ENCODE measurements at regions not wholly inside any gene's neighbourhood (a gene's known extent, or its start where the extent isn't known, plus 50 kb on each side); places are given as distances from the start of the nearest gene placed in this dataset.

GRCh38 chr20:6715401-6715941, 52.0 kb upstream of the BMP2 start:
- Histone ChIP-seq H3K36me3 (ENCODE audit: insufficient read depth, low read length) (no peaks in the 10 kb centered on the region), H3K4me1 (ENCODE audit: insufficient read depth, low read length) (no peaks in the 10 kb centered on the region), H3K79me2 (ENCODE audit: insufficient read depth, low read length) (no peaks in the 10 kb centered on the region), H3K4me3 (ENCODE audit: low read depth in 1 of 2, low read length in 2 of 2) (no peak overlapping the region), H3K9ac (ENCODE audit: low read depth, low read length) (no peak overlapping the region), H3K9me3 (ENCODE audit: insufficient read depth, low read length, severe bottlenecking) (no peaks in the 10 kb centered on the region), H3K4me2 (ENCODE audit: insufficient read depth, low read length) (no peak overlapping the region), H3K27me3 (ENCODE audit: insufficient read depth, low read length, poor library complexity) (peaks cover 6% of the 10 kb centered on the region), H3K27ac (ENCODE audit: low read length) (no peak overlapping the region), H4K20me1 (ENCODE audit: insufficient read depth, low read length) (no peaks in the 10 kb centered on the region), H2AFZ (ENCODE audit: low read depth, low read length) (no peak overlapping the region)
- ATAC-seq (ENCODE audit: insufficient read depth, low read depth) (no peak), DNase-seq (no peak)
- no peak for TF ChIP-seq CTCF (IDR thresholded peaks at IDR 0.05; ENCODE audit: borderline replicate concordance, extremely low read depth, low read length, poor library complexity, severe bottlenecking)
- no peak for TF ChIP-seq EZH2 (IDR thresholded peaks at IDR 0.05; ENCODE audit: borderline replicate concordance, low read depth, low read length, severe bottlenecking)

- Histone ChIP-seq H3K27me3 (ENCODE audit: insufficient read depth, low read length, poor library complexity) (peaks cover 6% of the 10 kb centered on the region), H3K4me1 (ENCODE audit: insufficient read depth, low read length) (no peaks in the 10 kb centered on the region), H3K4me2 (ENCODE audit: insufficient read depth, low read length) (no peak overlapping the region), H3K79me2 (ENCODE audit: insufficient read depth, low read length) (no peaks in the 10 kb centered on the region), H3K9ac (ENCODE audit: low read depth, low read length) (no peak overlapping the region), H3K4me3 (ENCODE audit: low read depth in 1 of 2, low read length in 2 of 2) (no peak overlapping the region), H3K9me3 (ENCODE audit: insufficient read depth, low read length, severe bottlenecking) (no peaks in the 10 kb centered on the region), H4K20me1 (ENCODE audit: insufficient read depth, low read length) (no peaks in the 10 kb centered on the region), H3K27ac (ENCODE audit: low read length) (no peak overlapping the region), H2AFZ (ENCODE audit: low read depth, low read length) (no peak overlapping the region), H3K36me3 (ENCODE audit: insufficient read depth, low read length) (no peaks in the 10 kb centered on the region)
- TF ChIP-seq CTCF (IDR thresholded peaks at IDR 0.05; ENCODE audit: borderline replicate concordance, extremely low read depth, low read length, poor library complexity, severe bottlenecking) = no peak
- no peak for TF ChIP-seq EZH2 (IDR thresholded peaks at IDR 0.05; ENCODE audit: borderline replicate concordance, low read depth, low read length, severe bottlenecking)
- ATAC-seq (ENCODE audit: insufficient read depth, low read depth) (no peak), DNase-seq (no peak)
Measured at GRCh38 chr20:6714279-6714711, 53.2 kb upstream of the BMP2 start.

GRCh38 chr20:6711951-6712649, 55.4 kb upstream of the BMP2 start:
- no peaks in the 10 kb centered on the region for H3K4me1 ChIP-seq (ENCODE audit: insufficient read depth, low read length)
- peaks cover 4% of the 10 kb centered on the region for H3K27me3 ChIP-seq (ENCODE audit: insufficient read depth, low read length, poor library complexity)
- DNase-seq = no peak
- H3K9me3 ChIP-seq (ENCODE audit: insufficient read depth, low read length, severe bottlenecking) = no peaks in the 10 kb centered on the region
- H3K4me2 ChIP-seq (ENCODE audit: insufficient read depth, low read length) = no peak overlapping the region
- H4K20me1 ChIP-seq (ENCODE audit: insufficient read depth, low read length) = no peaks in the 10 kb centered on the region
- TF ChIP-seq EZH2 (IDR thresholded peaks at IDR 0.05; ENCODE audit: borderline replicate concordance, low read depth, low read length, severe bottlenecking) (no peak), CTCF (IDR thresholded peaks at IDR 0.05; ENCODE audit: borderline replicate concordance, extremely low read depth, low read length, poor library complexity, severe bottlenecking) (no peak)
- no peak overlapping the region for H3K9ac ChIP-seq (ENCODE audit: low read depth, low read length)
- no peak overlapping the region for H3K4me3 ChIP-seq (ENCODE audit: low read depth in 1 of 2, low read length in 2 of 2)
- no peaks in the 10 kb centered on the region for H3K36me3 ChIP-seq (ENCODE audit: insufficient read depth, low read length)
- ATAC-seq (ENCODE audit: insufficient read depth, low read depth) = no peak
- H3K27ac ChIP-seq (ENCODE audit: low read length) = no peak overlapping the region
- H3K79me2 ChIP-seq (ENCODE audit: insufficient read depth, low read length) = no peaks in the 10 kb centered on the region
- H2AFZ ChIP-seq (ENCODE audit: low read depth, low read length) = no peak overlapping the region

All from DND-41 (cell line).